ENCODE measurements at regions not wholly inside any gene's neighbourhood (a gene's known extent, or its start where the extent isn't known, plus 50 kb on each side); places are given as distances from the start of the nearest gene placed in this dataset.
"Not testable (repeated sequence)": the region's sequence is repeated elsewhere in the genome, so short reads cannot be mapped to it uniquely, and the experiment has no call there.

DNA sequence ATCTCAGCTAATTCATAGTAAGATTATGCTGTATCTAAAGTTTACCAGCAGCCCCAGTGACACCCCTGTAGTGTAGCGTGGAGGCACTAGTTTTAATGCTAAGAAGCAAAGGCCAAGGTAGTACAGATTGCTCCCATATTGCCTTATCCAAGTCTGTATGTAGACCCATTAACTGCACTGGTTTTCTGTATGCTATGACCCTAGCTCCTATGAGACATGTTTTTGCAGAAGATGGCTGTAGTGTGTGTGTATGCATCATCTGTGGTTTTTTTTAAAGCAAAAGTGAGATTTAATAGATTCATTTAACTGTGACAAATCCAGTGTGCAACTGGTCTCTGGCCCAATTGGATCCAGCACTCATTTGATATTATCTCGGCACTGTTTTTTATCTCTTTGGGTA, 86.5 kb downstream of the HAUS1 start:
- no TSS peak for BruUV-seq (replicated peaks)
- no peak overlapping the region for H3K27ac ChIP-seq (ENCODE audit: low read depth, low read length, poor library complexity, severe bottlenecking)
- H3K9me3 ChIP-seq (ENCODE audit: low read depth, low read length, poor library complexity, severe bottlenecking), result no peaks in the 10 kb centered on the region
- no peak overlapping the region for H3K4me3 ChIP-seq (ENCODE audit: low read depth, low read length, poor library complexity, severe bottlenecking)
- ChIA-PET POLR2A (ENCODE audit: low non-redundant PET) (no interaction called here), CTCF (interaction anchor here (1.1 kb wide), 1 partner anchor 17 kb away, joined by 4 read pairs; a partner anchor contains a TSS)
- H3K4me1 ChIP-seq (ENCODE audit: insufficient read depth, low read length, poor library complexity, severe bottlenecking), result no peaks in the 10 kb centered on the region
- H3K36me3 ChIP-seq (ENCODE audit: insufficient read depth, low read length, poor library complexity, severe bottlenecking), result no peaks in the 10 kb centered on the region
- H3K27me3 ChIP-seq (replicated peaks; ENCODE audit: insufficient read depth, low read depth, low read length, poor library complexity), result no peaks in the 10 kb centered on the region
- TF ChIP-seq, protein P1, sequence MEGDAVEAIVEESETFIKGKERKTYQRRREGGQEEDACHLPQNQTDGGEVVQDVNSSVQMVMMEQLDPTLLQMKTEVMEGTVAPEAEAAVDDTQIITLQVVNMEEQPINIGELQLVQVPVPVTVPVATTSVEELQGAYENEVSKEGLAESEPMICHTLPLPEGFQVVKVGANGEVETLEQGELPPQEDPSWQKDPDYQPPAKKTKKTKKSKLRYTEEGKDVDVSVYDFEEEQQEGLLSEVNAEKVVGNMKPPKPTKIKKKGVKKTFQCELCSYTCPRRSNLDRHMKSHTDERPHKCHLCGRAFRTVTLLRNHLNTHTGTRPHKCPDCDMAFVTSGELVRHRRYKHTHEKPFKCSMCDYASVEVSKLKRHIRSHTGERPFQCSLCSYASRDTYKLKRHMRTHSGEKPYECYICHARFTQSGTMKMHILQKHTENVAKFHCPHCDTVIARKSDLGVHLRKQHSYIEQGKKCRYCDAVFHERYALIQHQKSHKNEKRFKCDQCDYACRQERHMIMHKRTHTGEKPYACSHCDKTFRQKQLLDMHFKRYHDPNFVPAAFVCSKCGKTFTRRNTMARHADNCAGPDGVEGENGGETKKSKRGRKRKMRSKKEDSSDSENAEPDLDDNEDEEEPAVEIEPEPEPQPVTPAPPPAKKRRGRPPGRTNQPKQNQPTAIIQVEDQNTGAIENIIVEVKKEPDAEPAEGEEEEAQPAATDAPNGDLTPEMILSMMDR (conservative IDR thresholded peaks at IDR 0.05; ENCODE audit: low read depth, low read length), result no peak
- no peak for TF ChIP-seq EZH2 (IDR thresholded peaks at IDR 0.05; ENCODE audit: borderline replicate concordance, low read depth, low read length, poor library complexity, severe bottlenecking)
- DNase-seq (ENCODE audit: low spot score), result no peak
- intact Hi-C loops (cut with micrococcal nuclease; ENCODE audit: unreplicated experiment), result no loop called here

DNA sequence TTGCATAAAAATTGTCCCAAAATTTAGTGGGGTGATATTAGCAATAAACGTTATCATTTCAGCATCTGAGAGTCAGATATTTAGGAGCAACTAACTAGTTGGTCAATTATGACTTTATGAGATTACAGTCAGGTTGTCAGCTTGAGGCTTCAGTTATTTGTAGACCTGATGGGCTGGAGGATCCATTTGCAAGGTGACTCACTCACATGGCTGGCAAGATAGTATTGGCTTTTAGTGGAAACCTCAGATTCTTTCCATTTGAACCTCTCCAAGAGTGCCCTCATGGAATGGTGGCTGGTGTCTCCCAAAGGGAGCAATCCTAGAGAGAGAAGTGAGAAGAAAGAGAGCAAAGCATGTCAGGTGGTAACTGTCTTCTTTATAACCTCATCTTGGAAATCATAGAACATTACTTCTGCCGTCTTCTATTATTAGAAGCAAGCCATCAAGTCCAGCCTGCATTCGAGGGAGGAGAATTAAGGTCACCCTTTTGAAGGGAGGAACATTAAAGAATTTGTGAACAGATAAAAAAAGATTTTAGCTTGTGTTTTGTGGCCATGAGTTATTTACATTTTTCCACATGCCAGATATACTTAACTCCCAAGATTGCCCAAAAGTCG, 92.5 kb downstream of the HAUS1 start:
- no peak overlapping the region for H3K4me3 ChIP-seq (ENCODE audit: low read depth, low read length, poor library complexity, severe bottlenecking)
- no peaks in the 10 kb centered on the region for H3K9me3 ChIP-seq (ENCODE audit: low read depth, low read length, poor library complexity, severe bottlenecking)
- intact Hi-C loops (cut with micrococcal nuclease; ENCODE audit: unreplicated experiment), result no loop called here
- no TSS peak for BruUV-seq (replicated peaks)
- no peaks in the 10 kb centered on the region for H3K4me1 ChIP-seq (ENCODE audit: insufficient read depth, low read length, poor library complexity, severe bottlenecking)
- ChIA-PET CTCF (no interaction called here), POLR2A (ENCODE audit: low non-redundant PET) (no interaction called here)
- no peaks in the 10 kb centered on the region for H3K27me3 ChIP-seq (replicated peaks; ENCODE audit: insufficient read depth, low read depth, low read length, poor library complexity)
- no peaks in the 10 kb centered on the region for H3K36me3 ChIP-seq (ENCODE audit: insufficient read depth, low read length, poor library complexity, severe bottlenecking)
- H3K27ac ChIP-seq (ENCODE audit: low read depth, low read length, poor library complexity, severe bottlenecking), result no peak overlapping the region
- no peak for DNase-seq (ENCODE audit: low spot score)
- TF ChIP-seq, protein P1 (conservative IDR thresholded peaks at IDR 0.05; ENCODE audit: low read depth, low read length), result no peak
- no peak for TF ChIP-seq EZH2 (IDR thresholded peaks at IDR 0.05; ENCODE audit: borderline replicate concordance, low read depth, low read length, poor library complexity, severe bottlenecking)

DNA sequence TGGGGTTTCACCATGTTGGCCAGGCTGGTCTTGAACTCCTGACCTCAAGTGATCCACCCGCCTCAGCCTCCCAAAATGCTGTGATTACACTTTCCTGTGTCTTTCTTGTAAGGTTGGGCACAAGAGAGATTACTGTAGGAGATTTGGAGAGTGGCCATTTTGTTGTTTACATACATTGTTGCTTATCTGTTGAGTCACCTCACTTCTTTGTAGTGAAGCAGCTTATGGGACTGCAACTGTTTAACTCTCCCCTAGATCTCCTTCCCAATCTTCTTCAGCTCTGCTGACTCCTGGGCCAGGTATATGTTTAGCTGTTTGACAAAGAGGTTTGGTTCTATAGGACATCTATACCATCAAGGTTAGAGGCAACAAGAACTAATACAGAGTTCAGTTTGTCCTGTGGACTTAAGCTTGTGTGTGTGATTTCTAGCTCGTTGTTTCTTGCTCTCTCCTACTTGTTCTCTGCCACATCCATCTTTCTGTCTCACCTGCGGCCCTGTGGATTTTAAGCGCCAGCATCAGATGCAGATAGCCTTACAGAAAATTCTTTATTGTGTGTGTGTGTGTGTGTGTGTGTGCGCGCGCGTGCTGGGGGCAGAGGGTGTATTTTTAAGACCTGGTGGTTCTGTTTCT, 95.4 kb downstream of the HAUS1 start:
- CTCF ChIA-PET, result interaction anchor here (0.6 kb wide), 1 partner anchor 1982 kb away, joined by 3 read pairs; no protein-coding TSS in a partner anchor
- POLR2A ChIA-PET (ENCODE audit: low non-redundant PET), result no interaction called here
- DNase-seq (ENCODE audit: low spot score), result no peak
- TF ChIP-seq, protein P1 (conservative IDR thresholded peaks at IDR 0.05; ENCODE audit: low read depth, low read length), result no peak
- TF ChIP-seq EZH2 (IDR thresholded peaks at IDR 0.05; ENCODE audit: borderline replicate concordance, low read depth, low read length, poor library complexity, severe bottlenecking), result no peak
- H3K4me1 ChIP-seq (ENCODE audit: insufficient read depth, low read length, poor library complexity, severe bottlenecking), result peaks cover 5% of the 10 kb centered on the region
- H3K36me3 ChIP-seq (ENCODE audit: insufficient read depth, low read length, poor library complexity, severe bottlenecking), result no peaks in the 10 kb centered on the region
- H3K27ac ChIP-seq (ENCODE audit: low read depth, low read length, poor library complexity, severe bottlenecking), result no peak overlapping the region
- intact Hi-C loops (cut with micrococcal nuclease; ENCODE audit: unreplicated experiment), result no loop called here
- BruUV-seq (replicated peaks), result no TSS peak
- no peaks in the 10 kb centered on the region for H3K27me3 ChIP-seq (replicated peaks; ENCODE audit: insufficient read depth, low read depth, low read length, poor library complexity)
- no peaks in the 10 kb centered on the region for H3K9me3 ChIP-seq (ENCODE audit: low read depth, low read length, poor library complexity, severe bottlenecking)
- no peak overlapping the region for H3K4me3 ChIP-seq (ENCODE audit: low read depth, low read length, poor library complexity, severe bottlenecking)

DNA sequence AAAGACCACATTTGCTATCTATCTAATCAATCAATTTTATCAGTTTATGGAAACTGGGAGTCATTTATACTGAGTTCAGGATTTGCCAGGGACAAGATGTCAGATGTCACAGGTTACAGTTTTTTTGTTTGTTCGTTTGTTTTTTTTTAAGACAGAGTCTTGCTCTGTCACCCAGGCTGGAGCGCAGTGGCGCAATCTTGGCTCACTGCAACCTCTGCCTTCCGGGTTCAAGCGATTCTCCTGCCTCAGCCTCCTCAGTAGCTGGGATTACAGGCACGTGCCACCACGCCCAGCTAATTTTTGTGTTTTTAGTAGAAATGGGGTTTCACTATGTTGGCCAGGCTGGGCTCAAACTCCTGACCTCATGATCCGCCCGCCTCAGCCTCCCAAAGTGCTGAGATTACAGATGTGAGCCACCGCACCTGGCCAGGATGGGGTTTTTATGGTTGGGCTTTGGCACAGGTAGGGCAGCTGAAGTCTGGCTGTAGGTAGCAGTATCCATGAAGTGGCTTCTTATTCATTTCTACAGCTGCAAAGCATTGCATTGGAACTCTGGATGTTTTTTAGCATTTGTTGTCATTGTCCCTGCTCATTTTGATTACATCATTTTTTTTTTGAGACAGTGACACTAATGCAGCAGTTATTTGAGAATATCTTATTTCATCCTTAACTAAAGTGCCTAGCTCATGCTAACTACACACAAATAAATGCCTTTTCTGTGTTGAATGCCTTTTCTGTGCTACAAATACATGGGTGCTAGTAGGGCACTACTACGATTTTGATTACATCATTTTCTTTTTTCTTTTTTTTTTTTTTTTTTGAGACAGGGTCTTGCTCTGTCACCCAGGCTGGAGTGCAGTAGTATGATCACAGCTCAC, 96.2 kb downstream of the HAUS1 start:
- BruUV-seq (replicated peaks); DNase-seq (ENCODE audit: low spot score); H3K4me3 ChIP-seq (ENCODE audit: low read depth, low read length, poor library complexity, severe bottlenecking); CTCF ChIA-PET; H3K9me3 ChIP-seq (ENCODE audit: low read depth, low read length, poor library complexity, severe bottlenecking); H3K36me3 ChIP-seq (ENCODE audit: insufficient read depth, low read length, poor library complexity, severe bottlenecking); POLR2A ChIA-PET (ENCODE audit: low non-redundant PET); H3K27ac ChIP-seq (ENCODE audit: low read depth, low read length, poor library complexity, severe bottlenecking); H3K27me3 ChIP-seq (replicated peaks; ENCODE audit: insufficient read depth, low read depth, low read length, poor library complexity); intact Hi-C loops (cut with micrococcal nuclease; ENCODE audit: unreplicated experiment): not testable (repeated sequence)
- peaks cover 10% of the 10 kb centered on the region for H3K4me1 ChIP-seq (ENCODE audit: insufficient read depth, low read length, poor library complexity, severe bottlenecking)

All from A673 (cell line).